Islet of Langerhans (tissue), 1 donor: ENCODE measurements at regions not wholly inside any gene's neighbourhood (a gene's known extent, or its start where the extent isn't known, plus 50 kb on each side); places are given as distances from the start of the nearest gene placed in this dataset.
"Not testable (repeated sequence)": the region's sequence is repeated elsewhere in the genome, so short reads cannot be mapped to it uniquely, and the experiment has no call there.

Experiments
- FAIRE-seq: peaks from one replicate; lab custom pipeline; 2011; peaks lifted over from hg19 to GRCh38; lab: Jason Lieb, UNC

- no peak for FAIRE-seq
Measured at GRCh38 chr13:84844473-84844872, 954.7 kb downstream of the SLITRK6 start.

- no peak for FAIRE-seq
Measured at GRCh38 chr13:84843368-84843767, 955.9 kb downstream of the SLITRK6 start.

GRCh38 chr13:84834201-84834600, 951.9 kb upstream of the SLITRK1 start:
- no peak for FAIRE-seq

- no peak for FAIRE-seq
Measured at GRCh38 chr13:84831666-84832657, 949.7 kb upstream of the SLITRK1 start.

GRCh38 chr13:84823528-84823927, 941.3 kb upstream of the SLITRK1 start:
- FAIRE-seq: no peak

GRCh38 chr13:84821261-84821660, 939.0 kb upstream of the SLITRK1 start:
- FAIRE-seq: no peak

- no peak for FAIRE-seq
Measured at GRCh38 chr13:84816567-84817105, 934.4 kb upstream of the SLITRK1 start.

- FAIRE-seq: no peak
Measured at GRCh38 chr13:84812789-84813188, 930.5 kb upstream of the SLITRK1 start.

GRCh38 chr13:84812078-84812477, 929.8 kb upstream of the SLITRK1 start:
- FAIRE-seq: no peak

- FAIRE-seq: no peak
Measured at GRCh38 chr13:84810781-84811180, 928.5 kb upstream of the SLITRK1 start.

GRCh38 chr13:84802073-84802472, 919.8 kb upstream of the SLITRK1 start:
- no peak for FAIRE-seq

- FAIRE-seq: no peak
Measured at GRCh38 chr13:84784443-84785153, 902.3 kb upstream of the SLITRK1 start.

- no peak for FAIRE-seq
Measured at GRCh38 chr13:84777316-84777715, 895.0 kb upstream of the SLITRK1 start.

- FAIRE-seq: no peak
Measured at GRCh38 chr13:84776593-84776992, 894.3 kb upstream of the SLITRK1 start.

- FAIRE-seq: not testable (repeated sequence)
Measured at GRCh38 chr13:84775920-84776319, 893.6 kb upstream of the SLITRK1 start.

- no peak for FAIRE-seq
Measured at GRCh38 chr13:84774111-84774510, 891.8 kb upstream of the SLITRK1 start.

GRCh38 chr13:84760956-84761355, 878.7 kb upstream of the SLITRK1 start:
- FAIRE-seq: no peak

GRCh38 chr13:84749126-84749525, 866.9 kb upstream of the SLITRK1 start:
- no peak for FAIRE-seq

GRCh38 chr13:84745051-84745551, 862.8 kb upstream of the SLITRK1 start:
- no peak for FAIRE-seq

- no peak for FAIRE-seq
Measured at GRCh38 chr13:84744203-84744602, 861.9 kb upstream of the SLITRK1 start.

GRCh38 chr13:84741253-84741652, 859.0 kb upstream of the SLITRK1 start:
- no peak for FAIRE-seq

- FAIRE-seq: no peak
Measured at GRCh38 chr13:84739021-84739420, 856.7 kb upstream of the SLITRK1 start.

GRCh38 chr13:84737661-84738060, 855.4 kb upstream of the SLITRK1 start:
- no peak for FAIRE-seq
